Fibroblast of villous mesenchyme (primary cell): ENCODE measurements at regions not wholly inside any gene's neighbourhood (a gene's known extent, or its start where the extent isn't known, plus 50 kb on each side); places are given as distances from the start of the nearest gene placed in this dataset. TPM values are rescaled to one million over a fixed set of nuclear protein-coding genes. Genes with fewer than 3 reads are reported as not detected.
"Not testable (repeated sequence)": the region's sequence is repeated elsewhere in the genome, so short reads cannot be mapped to it uniquely, and the experiment has no call there.

ENCODE experiments used
- DNase-seq: peaks from one replicate; pipeline ENCODE4 v3.0.0-alpha.2; 2010; ENCODE audit warnings: low read depth
- H3K4me3 ChIP-seq: 2 replicates; pipeline ENCODE4 v1.5.1; 2011; ENCODE audit warnings: low read depth, mild to moderate bottlenecking, low read length
- small RNA-seq: library from RNA; depleted of rRNA; stranded (forward); fragments of <200 nt; gene quantifications from one replicate; pipeline ENCODE3, GENCODE V24; 2012
- TF ChIP-seq, protein P1 (sequence below): IDR thresholded peaks from 2 replicates; pipeline ENCODE4 v1.5.1; 2012; ENCODE audit warnings: low read depth, mild to moderate bottlenecking, low read length; ENCODE audit not compliant: insufficient read depth

DNA sequence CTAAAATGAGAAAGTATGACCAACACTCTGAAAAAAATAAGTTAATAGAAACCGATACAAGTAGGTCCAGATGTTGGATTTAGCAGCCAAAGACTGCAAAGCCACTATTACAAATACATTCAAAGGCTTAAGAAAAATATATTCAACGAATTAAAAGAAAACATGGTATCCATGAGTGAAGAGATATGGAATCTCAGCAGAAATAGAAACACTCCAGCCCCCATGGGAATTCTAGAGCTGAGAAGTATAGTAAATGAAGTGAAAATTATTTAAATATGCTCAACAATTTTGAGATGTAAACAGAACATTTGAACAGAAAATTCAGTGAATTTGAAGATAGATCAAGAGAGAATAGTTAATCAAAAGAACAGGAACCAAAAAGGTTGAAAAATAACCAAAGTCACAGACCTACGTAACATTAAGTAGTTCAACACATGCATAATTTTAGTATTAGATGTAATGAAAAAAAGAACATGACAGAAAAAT is 72.0 kb upstream of the WIPF3 start:
- no peak overlapping the region for H3K4me3 ChIP-seq
- TF ChIP-seq, protein P1, sequence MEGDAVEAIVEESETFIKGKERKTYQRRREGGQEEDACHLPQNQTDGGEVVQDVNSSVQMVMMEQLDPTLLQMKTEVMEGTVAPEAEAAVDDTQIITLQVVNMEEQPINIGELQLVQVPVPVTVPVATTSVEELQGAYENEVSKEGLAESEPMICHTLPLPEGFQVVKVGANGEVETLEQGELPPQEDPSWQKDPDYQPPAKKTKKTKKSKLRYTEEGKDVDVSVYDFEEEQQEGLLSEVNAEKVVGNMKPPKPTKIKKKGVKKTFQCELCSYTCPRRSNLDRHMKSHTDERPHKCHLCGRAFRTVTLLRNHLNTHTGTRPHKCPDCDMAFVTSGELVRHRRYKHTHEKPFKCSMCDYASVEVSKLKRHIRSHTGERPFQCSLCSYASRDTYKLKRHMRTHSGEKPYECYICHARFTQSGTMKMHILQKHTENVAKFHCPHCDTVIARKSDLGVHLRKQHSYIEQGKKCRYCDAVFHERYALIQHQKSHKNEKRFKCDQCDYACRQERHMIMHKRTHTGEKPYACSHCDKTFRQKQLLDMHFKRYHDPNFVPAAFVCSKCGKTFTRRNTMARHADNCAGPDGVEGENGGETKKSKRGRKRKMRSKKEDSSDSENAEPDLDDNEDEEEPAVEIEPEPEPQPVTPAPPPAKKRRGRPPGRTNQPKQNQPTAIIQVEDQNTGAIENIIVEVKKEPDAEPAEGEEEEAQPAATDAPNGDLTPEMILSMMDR: no peak
- DNase-seq: no peak

DNA sequence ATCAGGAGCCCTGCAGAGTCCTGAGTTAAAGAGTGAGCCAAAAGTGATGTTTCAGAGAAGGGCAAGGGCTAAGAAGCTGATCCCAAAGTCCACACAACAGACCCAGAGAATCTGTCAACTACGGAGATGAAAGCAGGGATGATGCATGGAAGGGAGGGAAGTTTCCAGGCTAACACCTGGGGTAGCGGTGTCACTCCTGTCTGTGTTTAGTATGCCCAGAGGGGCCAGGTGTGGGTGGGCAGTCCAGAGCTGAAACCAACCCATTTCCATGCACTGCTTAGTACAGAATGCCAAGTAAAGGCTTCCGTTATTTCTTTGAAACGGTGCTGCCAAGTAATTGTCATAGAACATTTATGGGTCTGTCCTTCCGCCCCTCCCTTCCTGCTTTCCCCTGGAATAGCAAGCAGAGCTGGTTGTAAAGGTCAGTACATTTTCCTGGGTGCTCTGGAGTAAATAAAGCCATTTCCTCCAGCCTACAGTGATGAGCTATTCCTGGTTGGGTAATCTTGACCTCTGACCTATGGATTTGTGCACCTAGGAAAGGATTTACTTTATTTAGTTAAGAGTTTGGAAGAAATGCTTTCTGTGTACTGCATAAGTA is 58.6 kb upstream of the WIPF3 start:
- not testable (repeated sequence) for H3K4me3 ChIP-seq
- peak; percentile 33 for DNase-seq

DNA sequence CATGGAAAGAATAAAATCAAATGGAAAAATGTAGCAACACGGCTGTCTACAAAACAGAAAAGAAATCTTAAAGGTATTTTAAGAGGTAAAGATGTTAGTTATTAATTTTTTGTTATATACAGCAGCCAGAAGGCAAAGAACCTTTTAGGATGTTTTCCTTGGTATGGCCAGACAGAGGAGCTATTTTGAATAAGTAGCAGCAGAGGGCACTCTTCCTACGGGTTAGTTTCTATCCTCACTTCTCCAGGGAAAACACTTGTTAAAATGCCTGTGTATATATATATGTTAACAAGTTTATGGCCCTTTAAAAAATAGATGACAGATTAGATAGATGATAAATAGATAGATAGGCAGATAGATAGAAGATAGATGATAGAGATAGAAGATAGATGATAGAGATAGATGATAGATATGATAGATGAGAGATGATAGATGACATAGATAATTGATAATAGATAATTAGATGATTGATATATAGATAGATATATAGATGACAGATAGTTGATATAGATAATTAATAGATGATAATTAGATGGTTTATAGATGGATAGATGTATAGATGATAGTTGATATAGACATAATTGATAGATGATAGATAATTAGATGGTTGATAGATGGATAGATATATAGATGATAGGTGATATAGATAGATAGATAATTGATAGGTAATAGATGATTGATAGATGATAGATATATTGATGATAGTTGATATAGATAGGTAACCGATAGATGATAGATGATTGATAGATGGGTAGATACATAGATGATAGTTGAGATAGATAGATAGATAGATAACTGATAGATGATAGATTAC is 57.8 kb upstream of the WIPF3 start:
- TF ChIP-seq, protein P1: peak; percentile 56
- peak; percentile 48 for DNase-seq
- H3K4me3 ChIP-seq: no peak overlapping the region

DNA sequence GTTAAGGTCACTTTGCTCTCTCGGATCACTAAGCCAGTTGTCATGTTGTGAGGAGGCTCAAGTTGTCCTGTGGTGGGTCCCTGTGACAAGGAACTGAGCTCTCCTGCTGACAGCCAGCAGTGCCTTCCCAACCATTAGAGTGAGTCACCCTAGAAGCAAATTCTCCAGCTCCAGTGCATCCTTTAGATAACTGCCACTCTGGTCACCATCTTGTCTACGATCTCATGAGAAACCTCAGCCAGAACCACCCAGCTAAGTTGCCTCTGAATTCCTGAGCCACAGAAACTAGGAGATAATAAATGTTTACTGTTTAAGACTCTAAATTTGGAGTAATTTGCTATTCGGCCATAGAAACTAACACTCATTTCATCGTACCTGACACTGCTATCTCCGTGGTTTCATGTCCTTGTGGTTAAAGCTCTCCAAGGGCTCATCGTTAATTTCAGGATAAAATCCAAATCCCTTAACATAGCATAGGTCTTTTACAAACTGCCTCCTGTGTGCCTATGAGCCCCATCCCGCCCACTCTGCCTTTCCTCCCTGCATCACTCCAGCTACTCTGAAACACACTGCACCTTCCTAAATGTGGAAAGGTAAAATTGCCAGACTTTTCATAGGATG is 56.5 kb upstream of the WIPF3 start:
- no peak overlapping the region for H3K4me3 ChIP-seq
- no peak for DNase-seq
- TF ChIP-seq, protein P1: no peak

DNA sequence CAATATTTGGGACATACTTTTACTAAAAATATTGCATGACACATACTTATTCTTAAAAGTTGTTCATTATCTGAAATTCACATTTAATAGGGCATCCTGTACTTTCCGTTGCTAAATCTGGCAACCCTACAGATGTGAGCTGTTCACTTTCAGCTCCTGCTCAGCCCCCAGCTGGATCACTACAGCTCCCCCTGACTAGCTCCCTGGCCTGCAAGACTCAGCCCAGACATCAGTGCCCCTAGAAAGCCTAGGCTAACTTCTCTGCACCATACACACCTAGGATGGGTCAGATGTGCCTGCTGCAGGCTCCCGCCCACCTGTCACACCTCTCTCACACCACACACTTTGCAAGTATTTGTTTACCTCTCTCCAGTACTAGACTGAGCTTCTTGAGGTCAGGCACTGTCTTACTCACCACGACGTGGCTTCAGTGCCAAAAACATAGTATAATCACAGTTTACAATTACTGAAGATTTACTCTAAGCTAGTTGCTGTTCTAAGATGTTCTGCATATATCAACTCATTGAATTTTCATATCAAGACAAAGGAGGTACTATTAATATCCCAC is 55.9 kb upstream of the WIPF3 start:
- not testable (repeated sequence) for H3K4me3 ChIP-seq, DNase-seq

DNA sequence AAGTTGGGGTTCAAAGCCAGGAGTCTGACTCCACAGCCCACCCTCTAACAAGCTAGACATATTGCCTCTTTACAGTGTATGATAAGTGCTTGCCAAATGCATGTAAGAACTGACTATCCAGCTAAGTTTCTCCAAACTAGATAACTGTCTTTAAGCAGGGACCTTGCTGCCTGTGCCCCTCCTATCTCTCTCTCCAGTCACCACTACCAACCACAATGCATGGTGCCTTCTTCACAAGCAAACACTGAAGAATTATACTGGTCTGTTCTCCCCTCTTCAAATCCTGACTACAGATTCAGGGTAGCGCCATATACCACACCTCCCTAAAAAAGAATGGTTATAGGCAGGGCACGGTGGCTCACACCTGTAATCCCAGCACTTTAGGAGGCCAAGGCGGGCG is 55.3 kb upstream of the WIPF3 start:
- not testable (repeated sequence) for H3K4me3 ChIP-seq, DNase-seq

DNA sequence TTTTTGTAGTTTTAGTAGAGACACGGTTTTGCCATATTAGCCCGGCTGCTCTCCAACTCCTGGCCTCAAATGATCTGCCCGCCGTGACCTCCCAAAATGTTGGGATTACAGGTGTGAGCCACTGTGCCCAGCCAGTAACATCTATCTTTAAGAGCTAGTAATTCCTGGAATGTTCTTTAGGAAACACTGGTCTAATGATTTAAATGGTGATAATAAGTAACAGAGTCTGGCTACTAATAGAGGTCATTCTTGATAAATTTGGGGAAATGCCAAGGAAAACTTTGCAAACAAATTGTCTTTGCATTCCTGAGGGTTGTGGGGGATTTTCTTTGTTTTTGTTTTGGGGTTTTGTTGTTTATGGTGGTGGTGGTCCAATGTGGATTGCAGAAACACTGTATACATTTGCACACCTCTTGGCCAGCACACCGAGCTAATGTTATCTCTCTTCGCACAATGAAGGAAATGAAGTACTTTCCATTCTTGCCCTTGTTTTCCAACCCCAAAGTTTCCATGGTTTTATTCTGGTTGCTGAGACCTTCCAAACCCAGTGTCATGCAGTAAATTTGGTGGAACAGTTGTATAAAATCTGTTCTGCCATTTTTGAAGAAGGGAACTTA is 51.3 kb upstream of the WIPF3 start:
- no peak for DNase-seq
- no peak overlapping the region for H3K4me3 ChIP-seq
- TF ChIP-seq, protein P1: no peak

Small RNA genes lying in the stretch of these regions (small RNA-seq; reads per million reads assigned to genes)
- gene MIR550A3 (0.28 reads per million), gene TMSB4XP3 (not detected)
